IMR-90 (cell line): ENCODE measurements at regions not wholly inside any gene's neighbourhood (a gene's known extent, or its start where the extent isn't known, plus 50 kb on each side); places are given as distances from the start of the nearest gene placed in this dataset.
"Not testable (repeated sequence)": the region's sequence is repeated elsewhere in the genome, so short reads cannot be mapped to it uniquely, and the experiment has no call there.

ENCODE experiments used
- ATAC-seq: fragments of 200-7000 bp; cut with Tn5 transposase; 2 replicates; pipeline ENCODE4 v1.9.1; 2020; ENCODE audit warnings: low read depth, mild to moderate bottlenecking, moderate library complexity
- BruUV-seq: library from RNA; stranded (reverse); fragments of 400-500 nt; replicated peaks from 2 replicates; lab custom pipeline; 2021; lab: Mats Ljungman, UMichigan
- CTCF ChIA-PET: fragments of 300-600 bp; formaldehyde crosslinking; extraction: SDS; loops from one replicate; lab custom pipeline; 2021; ENCODE audit warnings: antibody characterized with exemption; lab: Yijun Ruan, JAX
- POLR2A ChIA-PET: fragments of 300-600 bp; sonication (Branson Sonifier 250); formaldehyde crosslinking; loops from one replicate; lab custom pipeline; 2022; ENCODE audit warnings: antibody characterized with exemption; ENCODE audit not compliant: unreplicated experiment; lab: Charles Lee
- DNase-seq: peaks from one replicate; pipeline ENCODE4 v3.0.0; 2013
- H2AFZ ChIP-seq: replicated peaks from 2 replicates; pipeline ENCODE3; 2013; ENCODE audit warnings: low read length, mild to moderate bottlenecking; ENCODE audit not compliant: poor library complexity
- H2AK5ac ChIP-seq: 2 replicates; pipeline ENCODE4 v1.6.1; 2013; ENCODE audit warnings: low read depth, low read length, inconsistent platforms
- H2AK9ac ChIP-seq: replicated peaks from 2 replicates; pipeline ENCODE3; 2013; ENCODE audit warnings: mild to moderate bottlenecking, low read depth, low read length, moderate library complexity; ENCODE audit not compliant: poor library complexity
- H2BK120ac ChIP-seq: 2 replicates; pipeline ENCODE4 v1.6.1; 2013; ENCODE audit warnings: low read depth, low read length, inconsistent platforms
- H2BK15ac ChIP-seq: 3 replicates; pipeline ENCODE4 v1.6.1; 2013; ENCODE audit warnings: low read depth, low read length, inconsistent platforms
- H2BK20ac ChIP-seq: 2 replicates; pipeline ENCODE4 v1.6.1; 2013; ENCODE audit warnings: low read depth, mild to moderate bottlenecking, inconsistent platforms, low read length, moderate library complexity
- H2BK5ac ChIP-seq: 2 replicates; pipeline ENCODE4 v1.6.1; 2013; ENCODE audit warnings: mild to moderate bottlenecking, low read depth, low read length, inconsistent platforms; ENCODE audit not compliant: poor library complexity, severe bottlenecking
- H3K14ac ChIP-seq: replicated peaks from 2 replicates; pipeline ENCODE4 v1.6.1; 2013; ENCODE audit warnings: low read depth, low read length, inconsistent platforms
- H3K18ac ChIP-seq: 2 replicates; pipeline ENCODE4 v1.6.1; 2013; ENCODE audit warnings: low read depth, low read length, control low read depth
- H3K23ac ChIP-seq: 2 replicates; pipeline ENCODE4 v1.6.1; 2013; ENCODE audit warnings: low read depth, low read length, inconsistent platforms
- H3K27ac ChIP-seq: 2 replicates; pipeline ENCODE4 v1.5.1; 2013; ENCODE audit warnings: mild to moderate bottlenecking, control low read depth, low read length; ENCODE audit not compliant: insufficient read depth
- H3K27me3 ChIP-seq: 2 replicates; pipeline ENCODE4 v1.6.1; 2013; ENCODE audit warnings: low read length; ENCODE audit not compliant: control insufficient read depth, insufficient read depth
- H3K36me3 ChIP-seq: 2 replicates; pipeline ENCODE4 v1.6.1; 2013; ENCODE audit warnings: low read length, mixed read lengths; ENCODE audit not compliant: control insufficient read depth, insufficient read depth
- H3K4ac ChIP-seq: 2 replicates; pipeline ENCODE4 v1.6.1; 2013; ENCODE audit warnings: low read depth, low read length, inconsistent platforms
- H3K4me1 ChIP-seq: 2 replicates; pipeline ENCODE4 v1.6.1; 2013; ENCODE audit warnings: low read length, mixed read lengths; ENCODE audit not compliant: control insufficient read depth, insufficient read depth
- H3K4me2 ChIP-seq: 2 replicates; pipeline ENCODE4 v1.6.1; 2013; ENCODE audit warnings: low read depth, mild to moderate bottlenecking, control low read depth, low read length, moderate library complexity
- H3K4me3 ChIP-seq: 2 replicates; pipeline ENCODE4 v1.5.1; 2013; ENCODE audit warnings: low read depth, mild to moderate bottlenecking, control low read depth, low read length, moderate library complexity; ENCODE audit not compliant: insufficient read depth
- H3K56ac ChIP-seq: 2 replicates; pipeline ENCODE4 v1.6.1; 2013; ENCODE audit warnings: low read length, inconsistent platforms; ENCODE audit not compliant: insufficient read depth; ENCODE audit errors: extremely low read depth
- H3K79me1 ChIP-seq, 2 experiments: 2 replicates each; pipeline ENCODE4 v1.6.1; 2013; ENCODE audit warnings: low read length in 2 of 2, inconsistent platforms in 1 of 2, low read depth in 1 of 2
- H3K9ac ChIP-seq: 2 replicates; pipeline ENCODE4 v1.6.1; 2013; ENCODE audit warnings: low read depth, low read length, control low read depth
- H3K9me1 ChIP-seq: 2 replicates; pipeline ENCODE4 v1.6.1; 2013; ENCODE audit warnings: low read length, inconsistent platforms; ENCODE audit not compliant: insufficient read depth
- H3K9me3 ChIP-seq: 2 replicates; pipeline ENCODE4 v1.6.1; 2013; ENCODE audit warnings: low read length; ENCODE audit not compliant: control insufficient read depth, insufficient read depth
- H4K20me1 ChIP-seq: 2 replicates; pipeline ENCODE4 v1.6.1; 2013; ENCODE audit warnings: low read length, inconsistent platforms; ENCODE audit not compliant: insufficient read depth
- H4K5ac ChIP-seq: 2 replicates; pipeline ENCODE4 v1.6.1; 2013; ENCODE audit warnings: mild to moderate bottlenecking, low read depth, low read length, control low read depth
- H4K8ac ChIP-seq, 2 experiments: 2 replicates each; pipeline ENCODE4 v1.6.1; 2013; ENCODE audit warnings: low read depth in 2 of 2, low read length in 2 of 2, control low read depth in 1 of 2, inconsistent platforms in 1 of 2
- H4K91ac ChIP-seq: 2 replicates; pipeline ENCODE4 v1.6.1; 2013; ENCODE audit warnings: low read depth, low read length, inconsistent platforms; ENCODE audit not compliant: insufficient read depth
- MAZ ChIP-seq: IDR thresholded peaks from 2 replicates; pipeline ENCODE4 v1.6.1; 2012; ENCODE audit warnings: low read depth, mild to moderate bottlenecking, low read length, improper control_type of control experiment, moderate library complexity, borderline replicate concordance
- WGBS, 2 experiments: methylation state at CpG; one replicate each; pipeline versions ENCODE4 v1.1.5 to v1.1.7; 2013; ENCODE audit warnings: missing lambda C conversion rate in 2 of 2; ENCODE audit not compliant: insufficient read length in 1 of 2; ENCODE audit errors: extremely low coverage in 2 of 2; 5-methylcytosine and 5-hydroxymethylcytosine counted together
- dilution Hi-C: fragments of 300-500 bp; cut with HindIII; formaldehyde crosslinking; loops from one replicate; pipeline ENCODE4 v1.14.3; 2018; ENCODE audit warnings: low sequenced_read_pairs; ENCODE audit not compliant: unreplicated experiment
- in situ Hi-C: fragments of 300-500 bp; cut with MboI; formaldehyde crosslinking; loops from 3 replicates; pipeline ENCODE4 v1.14.3; 2019; ENCODE audit warnings: low sequenced_read_pairs, inconsistent platforms, mixed read lengths
- intact Hi-C: fragments of 100-400 bp; cut with micrococcal nuclease; formaldehyde crosslinking; loops from 2 replicates; pipeline ENCODE4 v1.10.0; 2022

DNA sequence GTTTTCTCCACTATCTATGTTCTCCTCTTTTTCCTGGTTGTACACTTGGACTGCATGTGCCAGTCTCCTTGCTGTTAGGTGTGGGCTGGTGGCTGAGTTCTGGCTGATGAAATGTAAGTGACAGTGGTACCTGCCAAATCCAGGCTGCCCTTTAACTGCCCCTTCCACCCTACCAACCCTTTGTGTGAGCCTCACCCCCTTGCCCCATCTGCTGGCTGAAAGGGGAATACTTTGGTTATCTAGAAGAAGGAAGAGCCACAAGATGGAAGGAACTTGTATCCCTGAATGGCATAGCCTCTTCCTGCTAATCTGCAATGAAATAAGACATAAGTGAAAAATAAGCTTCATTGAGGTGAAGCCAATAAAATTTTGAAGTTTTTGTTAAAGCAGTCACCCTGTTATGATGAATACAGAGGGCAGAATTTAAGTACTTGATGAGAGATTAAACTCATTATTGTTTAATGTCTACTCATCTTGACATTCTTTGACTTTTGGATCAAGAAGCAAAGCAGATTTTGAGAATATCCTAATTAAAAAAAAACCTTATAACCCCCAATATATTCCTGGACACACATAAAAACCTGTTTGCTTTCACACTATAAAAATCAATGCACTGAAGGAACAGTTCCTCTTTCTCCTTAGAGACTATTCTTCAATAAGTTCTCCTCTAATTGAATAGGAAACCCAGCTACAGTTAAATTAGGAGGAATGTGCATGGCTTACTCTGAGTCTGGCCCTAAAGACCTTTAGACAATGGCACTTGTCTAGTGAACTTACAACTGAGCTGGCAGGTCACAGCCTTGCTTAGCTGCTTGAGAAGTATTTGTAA, 262.6 kb upstream of the BTG1 start (continued):
- TF ChIP-seq MAZ = no peak

GRCh38 chr12:92406404-92407070, 260.9 kb upstream of the BTG1 start:
- DNase-seq, POLR2A ChIA-PET, dilution Hi-C loops: not testable (repeated sequence)

DNA sequence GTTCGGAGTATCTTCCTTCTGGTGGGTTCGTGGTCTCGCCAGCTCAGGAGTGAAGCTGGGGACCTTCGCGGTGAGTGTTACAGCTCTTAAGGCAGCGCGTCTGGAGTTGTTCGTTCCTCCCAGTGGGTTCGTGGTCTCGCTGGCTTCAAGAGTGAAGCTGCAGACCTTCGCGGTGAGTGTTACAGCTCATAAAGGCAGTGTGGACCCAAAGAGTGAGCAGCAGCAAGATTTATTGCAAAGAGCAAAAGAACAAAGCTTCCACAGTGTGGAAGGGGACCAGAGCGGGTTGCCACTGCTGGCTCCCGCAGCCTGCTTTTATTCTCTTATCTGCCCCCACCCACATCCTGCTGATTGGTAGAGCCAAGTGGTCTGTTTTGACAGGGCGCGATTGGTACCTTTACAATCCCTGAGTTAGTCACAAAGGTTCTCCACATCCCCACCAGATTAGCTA, 260.2 kb upstream of the BTG1 start:
- H3K4ac ChIP-seq, H2AK9ac ChIP-seq, H3K18ac ChIP-seq, H3K4me2 ChIP-seq, H3K9ac ChIP-seq, H2AK5ac ChIP-seq, H3K27me3 ChIP-seq, H3K9me3 ChIP-seq, H3K23ac ChIP-seq, H2BK20ac ChIP-seq, H3K27ac ChIP-seq, H3K79me1 ChIP-seq, H4K91ac ChIP-seq, BruUV-seq, H4K8ac ChIP-seq, H3K4me1 ChIP-seq, dilution Hi-C loops, H2BK120ac ChIP-seq, in situ Hi-C loops, H2AFZ ChIP-seq, POLR2A ChIA-PET, H3K9me1 ChIP-seq, H4K5ac ChIP-seq, H2BK5ac ChIP-seq, ATAC-seq, DNase-seq, H3K36me3 ChIP-seq, H4K20me1 ChIP-seq, H3K14ac ChIP-seq, H2BK15ac ChIP-seq, H3K4me3 ChIP-seq, H3K56ac ChIP-seq: not testable (repeated sequence)
- 100% methylated on average over 5 of the region's 16 CpGs; no CpG with 5 or more reads in 1 of the 2 experiments for WGBS, 2 experiments
- intact Hi-C loops = loop anchor here (10.0 kb wide), 1 partner anchor 1021 kb away; no protein-coding TSS in a partner anchor
- CTCF ChIA-PET = interaction anchor here (0.6 kb wide), 1 partner anchor 698 kb away, joined by 3 read pairs; no protein-coding TSS in a partner anchor

More at GRCh38 chr12:92406404-92407070, 260.9 kb upstream of the BTG1 start:
- H3K9me1 ChIP-seq, H2AK9ac ChIP-seq, ATAC-seq, H3K4me3 ChIP-seq, H3K4me2 ChIP-seq, in situ Hi-C loops, H3K79me1 ChIP-seq, H3K27ac ChIP-seq, H2BK5ac ChIP-seq, H2BK15ac ChIP-seq, H3K18ac ChIP-seq, BruUV-seq, CTCF ChIA-PET, H4K5ac ChIP-seq, H3K23ac ChIP-seq, H4K20me1 ChIP-seq, H4K91ac ChIP-seq, H3K36me3 ChIP-seq, H2BK120ac ChIP-seq, H3K27me3 ChIP-seq, H3K4me1 ChIP-seq, H3K9me3 ChIP-seq, H2AFZ ChIP-seq, H3K9ac ChIP-seq, H3K14ac ChIP-seq, H4K8ac ChIP-seq, H2AK5ac ChIP-seq, H3K56ac ChIP-seq, H3K4ac ChIP-seq, H2BK20ac ChIP-seq: not testable (repeated sequence)
- no CpG with 5 or more reads among the region's 40 CpGs for WGBS, 2 experiments
- intact Hi-C loops = loop anchor here (10.0 kb wide), 1 partner anchor 1022 kb away; no protein-coding TSS in a partner anchor
